CD4-positive, alpha-beta T cell treated with Interferon gamma for 1 hour (primary cell): ENCODE measurements at regions not wholly inside any gene's neighbourhood (a gene's known extent, or its start where the extent isn't known, plus 50 kb on each side); places are given as distances from the start of the nearest gene placed in this dataset.
"Not testable (repeated sequence)": the region's sequence is repeated elsewhere in the genome, so short reads cannot be mapped to it uniquely, and the experiment has no call there.

ENCODE experiments used
- DNase-seq: peaks from one replicate; pipeline ENCODE4 v3.0.0-alpha.2; 2020

- no peak for DNase-seq
These were observed 256.2 kb downstream of the TAFA4 start for GRCh38 chr3:68676136-68676535.

DNA sequence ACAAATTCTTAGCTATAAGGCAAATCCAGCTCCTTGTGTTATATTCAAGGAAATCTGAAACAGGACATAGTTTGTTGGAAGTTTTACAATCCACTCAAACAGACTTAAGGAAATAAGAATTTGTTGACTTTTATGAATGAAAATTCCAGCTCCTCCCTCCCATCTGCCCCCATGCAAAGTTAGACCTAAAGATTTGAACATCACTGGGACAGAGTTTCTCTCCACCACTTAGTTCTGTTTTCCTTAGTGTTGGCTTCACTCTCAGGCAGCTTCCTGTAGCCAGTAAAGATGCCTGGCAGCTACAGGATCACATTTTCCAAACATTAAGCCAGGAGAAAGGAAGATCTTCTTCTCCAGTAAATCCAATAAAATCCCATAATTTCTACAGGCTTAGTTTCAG lies 265.0 kb downstream of the TAFA4 start:
- no peak for DNase-seq

GRCh38 chr3:68666429-68667136 lies 265.8 kb downstream of the TAFA4 start:
- no peak for DNase-seq

- no peak for DNase-seq
These were observed 268.1 kb downstream of the TAFA4 start for GRCh38 chr3:68664276-68664675.

DNA sequence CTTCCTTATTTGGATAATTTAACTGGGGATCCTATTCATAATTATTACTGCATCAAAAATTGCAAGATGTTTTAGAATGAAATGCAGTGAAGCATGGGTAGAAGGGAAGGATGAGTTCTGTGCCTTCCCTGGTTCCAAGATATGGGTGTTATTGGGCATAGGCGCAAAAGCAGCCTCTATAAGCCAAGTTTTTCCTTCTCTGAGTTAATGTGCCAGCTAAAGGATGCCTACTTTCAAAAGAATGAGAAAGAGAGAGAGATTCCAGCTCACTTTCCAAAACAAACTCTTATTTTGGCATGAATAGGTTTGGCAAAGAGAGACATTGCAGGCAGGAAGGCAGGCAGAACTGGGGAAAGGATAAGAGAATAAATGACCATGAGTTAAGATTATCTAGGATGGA lies 270.2 kb downstream of the TAFA4 start:
- no peak for DNase-seq

DNA sequence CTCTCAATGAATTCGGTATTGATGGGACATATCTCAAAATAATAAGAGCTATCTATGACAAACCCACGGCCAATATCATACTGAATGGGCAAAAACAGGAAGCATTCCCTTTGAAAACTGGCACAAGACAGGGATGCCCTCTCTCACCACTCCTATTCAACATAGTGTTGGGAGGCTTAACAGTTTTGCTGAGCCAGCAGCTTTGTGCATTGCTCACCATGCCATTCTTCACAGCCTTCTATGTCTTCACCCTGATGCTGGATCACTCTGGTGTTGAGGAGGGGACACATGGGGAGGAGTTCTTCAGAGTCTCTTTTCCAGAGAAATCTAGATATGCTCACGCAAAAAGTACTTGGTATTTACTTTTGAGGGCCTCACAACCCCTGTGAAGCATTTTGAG lies 281.7 kb downstream of the TAFA4 start:
- not testable (repeated sequence) for DNase-seq

DNA sequence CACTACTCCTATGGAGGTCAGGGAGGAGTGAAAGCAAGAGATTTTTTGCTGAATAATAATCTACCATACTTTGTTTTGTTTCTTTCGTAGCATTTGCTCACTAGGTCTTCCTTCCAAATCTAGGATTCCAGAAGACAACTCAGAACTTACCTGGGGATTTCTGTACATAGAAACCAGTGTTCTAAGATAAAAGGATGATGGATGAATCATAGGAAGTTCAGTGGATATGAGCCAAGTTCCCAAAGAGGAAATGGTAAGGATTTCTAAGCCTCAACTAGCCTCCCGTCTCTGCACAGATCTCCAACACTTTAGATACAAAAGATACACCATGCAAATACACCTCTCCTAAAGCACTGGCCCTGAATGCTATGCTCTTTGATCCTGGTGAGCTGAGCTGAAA lies 283.9 kb downstream of the TAFA4 start:
- DNase-seq = no peak

DNA sequence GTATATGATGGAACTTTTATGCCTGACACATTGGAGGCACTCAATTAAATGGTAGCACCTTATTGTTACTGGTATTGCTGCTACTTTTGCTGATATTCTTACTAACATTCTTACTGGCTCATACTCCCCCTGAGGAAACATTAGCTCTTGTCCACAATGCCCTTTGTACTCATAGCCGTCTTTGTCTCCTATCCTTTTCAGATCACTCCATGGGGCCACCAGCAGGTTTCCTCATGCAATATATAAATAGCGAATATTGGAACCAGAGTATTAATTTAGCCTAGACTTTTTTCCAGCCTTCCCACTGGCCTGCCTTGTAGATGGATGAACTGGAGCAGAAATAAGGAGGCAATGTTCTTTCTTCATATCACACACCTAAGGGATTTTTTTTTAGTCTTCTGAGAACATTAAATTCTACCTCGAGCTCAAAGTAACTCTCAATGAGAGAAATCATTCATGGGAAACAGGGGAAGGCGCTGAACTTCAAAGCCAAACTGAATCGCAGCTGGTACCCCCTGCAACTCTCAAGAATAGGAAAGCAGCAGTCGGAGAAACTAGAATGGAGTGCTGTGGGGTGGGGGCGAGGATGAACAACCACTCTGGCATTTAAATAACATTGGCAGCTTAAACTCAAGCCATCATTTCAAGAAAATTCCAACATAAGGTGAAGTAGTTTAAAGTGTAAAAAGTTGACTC lies 300.3 kb downstream of the TAFA4 start:
- DNase-seq = no peak

DNA sequence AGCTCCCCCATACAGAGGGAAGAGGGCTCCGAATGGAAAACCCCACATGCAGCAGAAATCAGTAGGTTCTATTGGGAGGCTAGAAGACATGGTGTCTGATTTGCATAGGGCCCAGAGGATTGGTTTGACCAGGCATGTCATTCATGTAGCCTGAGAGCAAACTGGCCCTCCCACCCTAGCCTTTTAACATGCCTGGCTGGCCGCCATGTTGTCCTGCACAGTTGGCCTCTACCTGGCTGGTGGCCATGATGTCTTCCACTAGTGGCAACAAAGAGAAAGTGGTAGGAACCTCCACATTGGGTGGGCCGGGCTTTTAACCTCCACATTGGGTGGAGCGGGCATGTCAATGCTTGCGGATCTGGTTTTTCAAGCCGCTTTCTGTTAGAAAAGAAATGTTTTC lies 312.1 kb downstream of the TAFA4 start:
- DNase-seq = no peak

GRCh38 chr3:68614087-68614486 lies 318.3 kb downstream of the TAFA4 start:
- DNase-seq = no peak

DNA sequence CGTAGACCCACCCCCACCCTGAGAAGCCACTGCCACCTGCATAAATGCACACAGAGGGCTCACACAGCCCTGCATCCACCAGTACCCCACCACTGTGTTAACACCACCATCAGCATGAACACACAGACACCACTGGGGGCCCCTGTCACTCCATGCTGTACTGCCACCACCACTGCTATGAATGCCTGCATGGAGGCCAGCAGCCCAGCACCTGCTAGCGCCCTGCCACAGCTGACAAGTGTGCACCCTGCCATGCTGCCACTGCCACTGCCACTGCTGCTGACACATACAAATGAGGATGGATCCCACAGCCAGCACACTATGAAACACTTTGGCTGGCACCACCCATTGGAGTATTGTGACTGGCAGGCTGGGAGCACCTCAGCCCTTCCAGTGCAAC lies 361.0 kb downstream of the TAFA4 start:
- no peak for DNase-seq

DNA sequence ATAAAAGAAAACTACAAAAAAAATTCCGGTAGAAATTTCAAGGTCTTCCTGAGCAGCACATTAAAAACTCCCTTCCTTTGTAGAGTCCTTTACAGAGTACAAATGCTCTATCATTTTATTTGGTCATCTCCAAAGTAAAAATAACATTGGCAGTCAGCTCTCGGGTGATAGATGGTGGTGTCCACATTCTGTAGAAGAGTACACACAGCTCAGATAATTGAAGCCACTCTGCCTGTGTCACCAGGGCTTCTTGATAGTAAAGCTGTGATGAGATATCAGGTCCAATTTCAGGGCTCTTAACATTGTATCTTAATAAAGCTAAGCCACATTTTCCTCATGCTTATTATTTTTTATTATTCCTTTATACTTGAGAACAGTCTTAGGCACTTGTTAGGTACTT lies 371.6 kb downstream of the TAFA4 start:
- no peak for DNase-seq

DNA sequence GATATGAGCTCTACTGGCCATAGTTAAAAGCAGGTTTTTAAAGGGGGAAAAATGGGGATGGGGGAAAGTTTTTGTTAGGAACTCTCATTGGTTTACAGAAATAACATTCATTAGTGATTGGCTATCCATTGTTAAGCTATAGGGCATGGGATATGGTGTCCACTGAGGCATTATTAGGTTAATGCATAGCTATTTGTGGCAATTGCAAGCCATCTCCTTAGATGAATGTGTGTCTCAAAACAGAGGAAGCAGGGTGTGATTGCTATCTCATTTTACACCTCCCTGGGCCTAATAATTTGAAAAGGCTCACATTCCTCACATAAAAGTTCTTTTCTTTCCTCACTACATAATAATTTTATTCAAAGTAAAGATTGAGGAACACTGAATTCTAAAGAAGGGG lies 396.6 kb downstream of the TAFA4 start:
- no peak for DNase-seq

GRCh38 chr3:68523330-68523729 lies 409.0 kb downstream of the TAFA4 start:
- DNase-seq = no peak

- no peak for DNase-seq
These were observed 417.1 kb downstream of the TAFA4 start for GRCh38 chr3:68515237-68515636.

DNA sequence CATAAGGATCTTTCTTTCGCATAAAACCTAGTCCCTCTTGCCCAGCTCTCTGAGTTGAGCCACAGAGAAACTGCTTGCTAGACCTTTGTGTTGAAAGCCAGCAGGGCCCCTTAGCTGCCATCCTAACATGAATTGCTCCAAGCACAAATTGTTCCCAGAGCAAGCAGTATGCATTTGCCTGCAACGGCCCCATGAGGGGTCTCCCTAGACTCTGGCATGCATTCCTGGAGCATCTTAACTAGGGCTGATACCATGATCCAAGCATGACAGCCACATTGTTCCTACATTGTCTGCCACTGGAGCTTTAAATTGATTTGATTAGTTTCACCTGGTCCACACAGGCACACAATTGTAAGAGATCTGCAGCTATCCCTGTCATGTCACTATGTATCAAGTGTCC lies 428.1 kb downstream of the TAFA4 start:
- DNase-seq = no peak

- DNase-seq = not testable (repeated sequence)
These were observed 446.5 kb downstream of the TAFA4 start for GRCh38 chr3:68485845-68486244.

GRCh38 chr3:68485051-68485450 lies 447.3 kb downstream of the TAFA4 start:
- no peak for DNase-seq

DNA sequence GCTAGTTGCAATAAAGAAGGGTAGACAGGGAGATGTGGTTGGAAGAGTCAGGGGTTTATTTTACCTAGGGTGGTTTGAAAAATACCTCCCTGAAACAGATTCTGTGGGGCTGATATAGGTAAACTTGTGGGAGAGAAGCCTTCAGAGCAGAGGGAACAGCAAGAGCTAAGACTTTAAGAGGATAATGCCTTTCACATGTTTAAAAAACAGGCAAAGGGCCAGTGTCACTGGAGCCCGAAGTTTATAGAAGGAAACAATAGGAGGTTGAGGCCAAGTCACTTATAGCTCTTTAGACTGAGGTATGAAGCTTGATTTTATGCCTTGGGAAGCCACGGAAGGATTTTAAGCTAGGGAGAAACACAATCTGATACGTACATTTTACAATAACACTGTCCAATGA lies 448.7 kb downstream of the TAFA4 start:
- DNase-seq = no peak

DNA sequence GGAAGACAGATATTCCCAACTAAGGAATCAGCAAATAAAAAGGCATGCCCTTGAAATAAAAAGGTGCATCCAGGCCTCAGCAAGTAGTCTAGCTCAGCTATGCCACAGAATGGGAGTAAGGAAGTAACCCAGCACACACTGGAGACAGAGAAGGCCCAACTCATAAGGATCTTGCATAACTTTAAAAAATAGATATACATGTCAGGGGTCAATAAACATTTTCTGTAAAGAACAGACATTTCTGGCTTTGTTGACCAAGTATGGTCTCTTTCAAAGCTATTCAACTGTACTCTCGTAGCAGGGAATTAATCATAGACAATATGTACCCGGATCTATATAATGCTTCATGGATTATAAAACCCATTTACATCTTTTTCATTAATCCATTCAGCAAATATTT lies 449.3 kb downstream of the TAFA4 start:
- DNase-seq = no peak

DNA sequence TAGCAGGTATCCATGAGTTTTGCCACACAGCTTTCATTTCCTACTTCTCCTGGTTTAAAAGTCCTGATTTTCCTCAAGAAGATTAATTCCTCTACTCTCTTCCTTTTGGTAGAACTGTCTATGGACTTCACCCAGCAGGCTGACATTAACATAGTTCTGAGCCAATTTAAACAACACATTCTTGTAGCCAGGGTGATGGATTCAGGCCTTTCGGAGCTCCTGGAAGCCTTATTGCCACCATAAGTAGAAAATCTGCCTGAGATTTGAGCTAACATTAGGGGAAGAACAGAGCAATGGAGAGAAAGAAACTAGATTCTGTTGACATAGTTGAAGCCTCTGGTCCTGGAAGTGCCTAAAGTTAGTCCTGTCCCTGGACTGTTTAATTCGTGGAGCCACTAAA lies 449.8 kb downstream of the TAFA4 start:
- no peak for DNase-seq

- DNase-seq = no peak
These were observed 452.6 kb downstream of the TAFA4 start for GRCh38 chr3:68479779-68480178.

GRCh38 chr3:68468695-68469375 lies 463.5 kb downstream of the TAFA4 start:
- DNase-seq = no peak

DNA sequence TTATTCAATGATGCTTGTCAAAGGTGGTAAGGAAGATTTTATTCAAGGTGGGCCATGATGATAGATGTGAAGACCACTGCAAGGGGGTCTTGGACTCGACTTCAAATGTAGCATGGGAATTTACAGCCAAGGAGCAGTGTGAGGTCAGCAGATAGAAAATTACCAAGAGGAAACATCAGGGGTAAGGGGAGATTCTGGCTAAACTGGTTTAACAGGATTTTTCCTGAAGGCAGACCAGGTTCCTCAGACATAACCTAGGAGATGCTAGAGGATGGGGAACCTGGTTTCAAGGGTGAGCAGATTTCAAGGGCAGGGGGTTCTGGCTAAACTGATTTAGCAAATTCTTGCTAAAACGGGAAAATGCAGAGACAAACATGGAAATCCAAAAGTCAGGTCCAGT lies 464.9 kb downstream of the TAFA4 start:
- no peak for DNase-seq
